H1 (cell line): ENCODE measurements at regions not wholly inside any gene's neighbourhood (a gene's known extent, or its start where the extent isn't known, plus 50 kb on each side); places are given as distances from the start of the nearest gene placed in this dataset.

Experiments
- CHD2 ChIP-seq: IDR thresholded peaks from 2 replicates; pipeline ENCODE4 v1.6.1; 2012; ENCODE audit warnings: low read length, improper control_type of control experiment
- EZH2 ChIP-seq: fragments of 200-600 bp; sonication (generic); IDR thresholded peaks from 2 replicates; pipeline ENCODE4 v1.7.1; 2012; ENCODE audit warnings: low read depth, mild to moderate bottlenecking, moderate library complexity, low read length, inconsistent platforms; ENCODE audit not compliant: severe bottlenecking
- GABPA ChIP-seq: IDR thresholded peaks from 2 replicates; pipeline ENCODE4 v1.6.1; 2011; ENCODE audit warnings: mild to moderate bottlenecking, low read length, moderate library complexity, borderline replicate concordance; ENCODE audit not compliant: insufficient read depth
- JUND ChIP-seq: IDR thresholded peaks from 2 replicates; pipeline ENCODE4 v1.6.1; 2011; ENCODE audit warnings: mild to moderate bottlenecking, improper control_type of control experiment, low read length
- PHF8 ChIP-seq: fragments of 200-600 bp; sonication (generic); conservative IDR thresholded peaks from 2 replicates; pipeline ENCODE4 v1.7.1; 2012; ENCODE audit warnings: low read depth, mild to moderate bottlenecking, inconsistent platforms, low read length, moderate library complexity
- POLR2AphosphoS5 ChIP-seq: IDR thresholded peaks from 2 replicates; pipeline ENCODE4 v1.6.1; 2011; ENCODE audit warnings: low read depth, low read length
- RBBP5 ChIP-seq: IDR thresholded peaks from 2 replicates; pipeline ENCODE4 v1.7.1; 2012; ENCODE audit warnings: low read depth, mild to moderate bottlenecking, inconsistent platforms, low read length, moderate library complexity, borderline replicate concordance
- SIN3A ChIP-seq, 2 experiments: IDR thresholded peaks in 1 of 2; conservative IDR thresholded peaks in 1 of 2; 2 replicates each; pipeline ENCODE4 v1.6.1; 2011 to 2012; ENCODE audit warnings: low read length in 2 of 2, improper control_type of control experiment in 1 of 2, low read depth in 1 of 2, mild to moderate bottlenecking in 1 of 2
- SIRT6 ChIP-seq: IDR thresholded peaks from one replicate; pipeline ENCODE4 v1.7.1; 2012; ENCODE audit warnings: low read length, inconsistent platforms
- SIX5 ChIP-seq: IDR thresholded peaks from 2 replicates; pipeline ENCODE4 v1.6.1; 2011; ENCODE audit warnings: mild to moderate bottlenecking, low read depth, low read length
- SP4 ChIP-seq: IDR thresholded peaks from 2 replicates; pipeline ENCODE4 v1.6.1; 2012; ENCODE audit warnings: low read length, inconsistent platforms
- ZNF274 ChIP-seq: IDR thresholded peaks from 2 replicates; pipeline ENCODE4 v1.7.0; 2012; ENCODE audit warnings: low read length, borderline replicate concordance; ENCODE audit errors: extremely low read depth
- TF ChIP-seq, protein P1 (sequence below): fragments of 300-600 bp; sonication (generic); IDR thresholded peaks from 2 replicates; pipeline ENCODE4 v1.7.1; 2012; ENCODE audit warnings: low read length, moderate library complexity, mild to moderate bottlenecking, inconsistent platforms; ENCODE audit not compliant: insufficient replicate concordance

DNA sequence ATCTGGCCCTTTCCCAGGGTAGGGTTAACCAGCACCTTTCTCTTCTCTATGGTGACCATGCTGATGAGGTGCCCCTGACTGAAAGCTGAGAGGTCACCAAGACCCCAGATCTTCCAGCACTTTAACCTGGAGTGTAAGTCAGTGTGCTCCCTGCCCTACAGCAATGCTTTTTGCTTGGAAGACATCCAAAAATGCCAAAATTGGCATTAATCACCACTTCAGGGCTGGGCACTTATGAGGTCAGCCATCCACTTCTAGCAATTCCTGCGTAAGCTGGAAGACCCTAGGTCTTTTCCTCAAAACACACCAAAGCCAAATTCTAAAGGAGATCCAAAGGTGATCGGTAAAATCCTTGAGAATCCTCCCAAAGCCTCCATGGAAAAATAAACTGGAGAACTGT lies 81.2 kb upstream of the LOC128125822 start (continued):
- TF ChIP-seq, protein P1, sequence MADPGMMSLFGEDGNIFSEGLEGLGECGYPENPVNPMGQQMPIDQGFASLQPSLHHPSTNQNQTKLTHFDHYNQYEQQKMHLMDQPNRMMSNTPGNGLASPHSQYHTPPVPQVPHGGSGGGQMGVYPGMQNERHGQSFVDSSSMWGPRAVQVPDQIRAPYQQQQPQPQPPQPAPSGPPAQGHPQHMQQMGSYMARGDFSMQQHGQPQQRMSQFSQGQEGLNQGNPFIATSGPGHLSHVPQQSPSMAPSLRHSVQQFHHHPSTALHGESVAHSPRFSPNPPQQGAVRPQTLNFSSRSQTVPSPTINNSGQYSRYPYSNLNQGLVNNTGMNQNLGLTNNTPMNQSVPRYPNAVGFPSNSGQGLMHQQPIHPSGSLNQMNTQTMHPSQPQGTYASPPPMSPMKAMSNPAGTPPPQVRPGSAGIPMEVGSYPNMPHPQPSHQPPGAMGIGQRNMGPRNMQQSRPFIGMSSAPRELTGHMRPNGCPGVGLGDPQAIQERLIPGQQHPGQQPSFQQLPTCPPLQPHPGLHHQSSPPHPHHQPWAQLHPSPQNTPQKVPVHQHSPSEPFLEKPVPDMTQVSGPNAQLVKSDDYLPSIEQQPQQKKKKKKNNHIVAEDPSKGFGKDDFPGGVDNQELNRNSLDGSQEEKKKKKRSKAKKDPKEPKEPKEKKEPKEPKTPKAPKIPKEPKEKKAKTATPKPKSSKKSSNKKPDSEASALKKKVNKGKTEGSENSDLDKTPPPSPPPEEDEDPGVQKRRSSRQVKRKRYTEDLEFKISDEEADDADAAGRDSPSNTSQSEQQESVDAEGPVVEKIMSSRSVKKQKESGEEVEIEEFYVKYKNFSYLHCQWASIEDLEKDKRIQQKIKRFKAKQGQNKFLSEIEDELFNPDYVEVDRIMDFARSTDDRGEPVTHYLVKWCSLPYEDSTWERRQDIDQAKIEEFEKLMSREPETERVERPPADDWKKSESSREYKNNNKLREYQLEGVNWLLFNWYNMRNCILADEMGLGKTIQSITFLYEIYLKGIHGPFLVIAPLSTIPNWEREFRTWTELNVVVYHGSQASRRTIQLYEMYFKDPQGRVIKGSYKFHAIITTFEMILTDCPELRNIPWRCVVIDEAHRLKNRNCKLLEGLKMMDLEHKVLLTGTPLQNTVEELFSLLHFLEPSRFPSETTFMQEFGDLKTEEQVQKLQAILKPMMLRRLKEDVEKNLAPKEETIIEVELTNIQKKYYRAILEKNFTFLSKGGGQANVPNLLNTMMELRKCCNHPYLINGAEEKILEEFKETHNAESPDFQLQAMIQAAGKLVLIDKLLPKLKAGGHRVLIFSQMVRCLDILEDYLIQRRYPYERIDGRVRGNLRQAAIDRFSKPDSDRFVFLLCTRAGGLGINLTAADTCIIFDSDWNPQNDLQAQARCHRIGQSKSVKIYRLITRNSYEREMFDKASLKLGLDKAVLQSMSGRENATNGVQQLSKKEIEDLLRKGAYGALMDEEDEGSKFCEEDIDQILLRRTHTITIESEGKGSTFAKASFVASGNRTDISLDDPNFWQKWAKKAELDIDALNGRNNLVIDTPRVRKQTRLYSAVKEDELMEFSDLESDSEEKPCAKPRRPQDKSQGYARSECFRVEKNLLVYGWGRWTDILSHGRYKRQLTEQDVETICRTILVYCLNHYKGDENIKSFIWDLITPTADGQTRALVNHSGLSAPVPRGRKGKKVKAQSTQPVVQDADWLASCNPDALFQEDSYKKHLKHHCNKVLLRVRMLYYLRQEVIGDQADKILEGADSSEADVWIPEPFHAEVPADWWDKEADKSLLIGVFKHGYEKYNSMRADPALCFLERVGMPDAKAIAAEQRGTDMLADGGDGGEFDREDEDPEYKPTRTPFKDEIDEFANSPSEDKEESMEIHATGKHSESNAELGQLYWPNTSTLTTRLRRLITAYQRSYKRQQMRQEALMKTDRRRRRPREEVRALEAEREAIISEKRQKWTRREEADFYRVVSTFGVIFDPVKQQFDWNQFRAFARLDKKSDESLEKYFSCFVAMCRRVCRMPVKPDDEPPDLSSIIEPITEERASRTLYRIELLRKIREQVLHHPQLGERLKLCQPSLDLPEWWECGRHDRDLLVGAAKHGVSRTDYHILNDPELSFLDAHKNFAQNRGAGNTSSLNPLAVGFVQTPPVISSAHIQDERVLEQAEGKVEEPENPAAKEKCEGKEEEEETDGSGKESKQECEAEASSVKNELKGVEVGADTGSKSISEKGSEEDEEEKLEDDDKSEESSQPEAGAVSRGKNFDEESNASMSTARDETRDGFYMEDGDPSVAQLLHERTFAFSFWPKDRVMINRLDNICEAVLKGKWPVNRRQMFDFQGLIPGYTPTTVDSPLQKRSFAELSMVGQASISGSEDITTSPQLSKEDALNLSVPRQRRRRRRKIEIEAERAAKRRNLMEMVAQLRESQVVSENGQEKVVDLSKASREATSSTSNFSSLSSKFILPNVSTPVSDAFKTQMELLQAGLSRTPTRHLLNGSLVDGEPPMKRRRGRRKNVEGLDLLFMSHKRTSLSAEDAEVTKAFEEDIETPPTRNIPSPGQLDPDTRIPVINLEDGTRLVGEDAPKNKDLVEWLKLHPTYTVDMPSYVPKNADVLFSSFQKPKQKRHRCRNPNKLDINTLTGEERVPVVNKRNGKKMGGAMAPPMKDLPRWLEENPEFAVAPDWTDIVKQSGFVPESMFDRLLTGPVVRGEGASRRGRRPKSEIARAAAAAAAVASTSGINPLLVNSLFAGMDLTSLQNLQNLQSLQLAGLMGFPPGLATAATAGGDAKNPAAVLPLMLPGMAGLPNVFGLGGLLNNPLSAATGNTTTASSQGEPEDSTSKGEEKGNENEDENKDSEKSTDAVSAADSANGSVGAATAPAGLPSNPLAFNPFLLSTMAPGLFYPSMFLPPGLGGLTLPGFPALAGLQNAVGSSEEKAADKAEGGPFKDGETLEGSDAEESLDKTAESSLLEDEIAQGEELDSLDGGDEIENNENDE: no peak
- TF ChIP-seq JUND: no peak
- no peak for TF ChIP-seq GABPA
- TF ChIP-seq SIN3A (conservative IDR thresholded peaks at IDR 0.05 in 1 of 2, IDR thresholded peaks at IDR 0.05 in 1 of 2; ENCODE audit: low read depth in 1 of 2, low read length in 2 of 2): no peak
- no peak for TF ChIP-seq CHD2
- TF ChIP-seq POLR2AphosphoS5: no peak
- no peak for TF ChIP-seq EZH2
- TF ChIP-seq RBBP5: no peak
- TF ChIP-seq SP4: no peak
- no peak for TF ChIP-seq PHF8
- no peak for TF ChIP-seq SIX5
- TF ChIP-seq SIRT6: no peak
- TF ChIP-seq ZNF274: no peak
